ENCODE measurements at regions not wholly inside any gene's neighbourhood (a gene's known extent, or its start where the extent isn't known, plus 50 kb on each side); places are given as distances from the start of the nearest gene placed in this dataset.
A peak's percentile ranks its signal among the peaks of the same experiment; 100 is the strongest.

DNA sequence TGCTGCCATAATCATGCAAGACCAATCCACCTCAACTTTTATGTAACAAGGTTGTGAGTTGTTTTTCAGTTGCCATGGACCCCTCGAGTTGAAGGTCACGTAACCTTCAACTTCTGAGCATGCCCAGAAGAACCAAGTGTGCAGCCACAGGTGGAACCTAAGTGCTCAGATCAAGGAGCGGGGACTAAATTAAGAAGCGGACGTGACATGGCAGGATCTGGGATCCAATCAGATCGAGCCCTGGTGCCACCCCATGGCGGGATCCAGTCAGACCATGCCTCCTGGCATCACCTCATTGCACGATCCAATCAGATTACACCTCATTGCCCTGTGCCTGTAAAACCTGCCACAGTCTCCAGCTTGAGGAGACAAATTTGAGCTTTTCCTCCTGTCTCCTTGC is 204.5 kb upstream of the CDH5 start:
- TF ChIP-seq, protein P1, sequence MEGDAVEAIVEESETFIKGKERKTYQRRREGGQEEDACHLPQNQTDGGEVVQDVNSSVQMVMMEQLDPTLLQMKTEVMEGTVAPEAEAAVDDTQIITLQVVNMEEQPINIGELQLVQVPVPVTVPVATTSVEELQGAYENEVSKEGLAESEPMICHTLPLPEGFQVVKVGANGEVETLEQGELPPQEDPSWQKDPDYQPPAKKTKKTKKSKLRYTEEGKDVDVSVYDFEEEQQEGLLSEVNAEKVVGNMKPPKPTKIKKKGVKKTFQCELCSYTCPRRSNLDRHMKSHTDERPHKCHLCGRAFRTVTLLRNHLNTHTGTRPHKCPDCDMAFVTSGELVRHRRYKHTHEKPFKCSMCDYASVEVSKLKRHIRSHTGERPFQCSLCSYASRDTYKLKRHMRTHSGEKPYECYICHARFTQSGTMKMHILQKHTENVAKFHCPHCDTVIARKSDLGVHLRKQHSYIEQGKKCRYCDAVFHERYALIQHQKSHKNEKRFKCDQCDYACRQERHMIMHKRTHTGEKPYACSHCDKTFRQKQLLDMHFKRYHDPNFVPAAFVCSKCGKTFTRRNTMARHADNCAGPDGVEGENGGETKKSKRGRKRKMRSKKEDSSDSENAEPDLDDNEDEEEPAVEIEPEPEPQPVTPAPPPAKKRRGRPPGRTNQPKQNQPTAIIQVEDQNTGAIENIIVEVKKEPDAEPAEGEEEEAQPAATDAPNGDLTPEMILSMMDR (IDR thresholded peaks at IDR 0.05), result no peak
- peaks cover 27% of the 10 kb centered on the region for H3K4me1 Mint-ChIP-seq (ENCODE audit: low read depth)
- no peak overlapping the region for H3K27ac Mint-ChIP-seq (ENCODE audit: unreplicated experiment)

DNA sequence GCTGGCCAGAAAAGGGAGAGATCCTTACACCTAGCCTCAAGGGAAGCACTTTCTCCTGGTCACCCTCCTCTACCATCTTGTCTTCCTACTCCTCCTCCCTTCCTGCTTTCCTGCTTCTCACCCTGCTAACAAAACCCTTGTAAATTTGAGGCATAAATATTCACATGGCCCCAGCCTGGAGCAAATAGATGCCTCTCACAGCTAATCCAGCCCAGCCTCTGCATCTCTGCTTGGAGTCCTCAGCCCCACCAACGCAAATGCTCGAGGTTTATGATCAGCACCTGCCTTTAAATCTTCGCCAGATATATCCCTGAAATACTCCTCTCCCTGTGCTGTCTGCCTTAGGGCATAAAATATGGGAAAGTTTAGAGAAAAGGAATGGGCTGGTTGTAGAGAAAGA is 205.2 kb upstream of the CDH5 start:
- TF ChIP-seq, protein P1 (IDR thresholded peaks at IDR 0.05), result no peak
- H3K4me1 Mint-ChIP-seq (ENCODE audit: low read depth), result peaks cover 27% of the 10 kb centered on the region
- H3K9me3 Mint-ChIP-seq (ENCODE audit: low read depth), result no peaks in the 10 kb centered on the region
- H3K4me3 Mint-ChIP-seq (ENCODE audit: unreplicated experiment), result no peak overlapping the region
- no peaks in the 10 kb centered on the region for H3K27me3 Mint-ChIP-seq (ENCODE audit: low read depth)
- H3K36me3 Mint-ChIP-seq (ENCODE audit: low read depth), result peaks cover 2% of the 10 kb centered on the region
- no peak for DNase-seq (ENCODE audit: low spot score)
- H3K27ac Mint-ChIP-seq (ENCODE audit: unreplicated experiment), result no peak overlapping the region

More for the DNA sequence above, 204.5 kb upstream of the CDH5 start:
- H3K4me3 Mint-ChIP-seq (ENCODE audit: unreplicated experiment), result no peak overlapping the region
- no peak for DNase-seq (ENCODE audit: low spot score)
- H3K27me3 Mint-ChIP-seq (ENCODE audit: low read depth), result no peaks in the 10 kb centered on the region
- H3K9me3 Mint-ChIP-seq (ENCODE audit: low read depth), result no peaks in the 10 kb centered on the region
- peaks cover 2% of the 10 kb centered on the region for H3K36me3 Mint-ChIP-seq (ENCODE audit: low read depth)

DNA sequence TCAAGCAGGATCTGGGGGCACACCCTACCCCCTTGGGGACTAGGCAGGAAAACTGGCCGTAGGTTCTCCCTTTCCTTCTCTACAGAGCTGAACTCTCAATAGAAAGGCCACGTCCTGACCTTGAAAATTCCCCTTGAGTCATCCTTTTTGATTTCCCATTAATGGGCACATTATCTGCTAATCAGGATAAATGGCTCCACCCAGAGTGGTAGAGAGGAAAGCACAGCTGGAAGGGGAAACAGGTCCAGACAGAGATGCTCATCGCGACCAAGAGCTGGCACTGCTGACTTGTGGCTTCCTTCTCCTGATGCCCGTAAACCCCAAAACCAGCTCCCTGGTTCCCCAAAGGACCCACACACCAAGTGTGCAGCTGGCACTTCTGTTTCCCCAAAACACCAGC is 206.5 kb upstream of the CDH5 start:
- TF ChIP-seq, protein P1 (IDR thresholded peaks at IDR 0.05), result peak; percentile 56
- no peak overlapping the region for H3K4me3 Mint-ChIP-seq (ENCODE audit: unreplicated experiment)
- no peaks in the 10 kb centered on the region for H3K27me3 Mint-ChIP-seq (ENCODE audit: low read depth)
- H3K27ac Mint-ChIP-seq (ENCODE audit: unreplicated experiment), result no peak overlapping the region
- H3K36me3 Mint-ChIP-seq (ENCODE audit: low read depth), result no peaks in the 10 kb centered on the region
- no peaks in the 10 kb centered on the region for H3K9me3 Mint-ChIP-seq (ENCODE audit: low read depth)
- no peak for DNase-seq (ENCODE audit: low spot score)
- H3K4me1 Mint-ChIP-seq (ENCODE audit: low read depth), result peaks cover 31% of the 10 kb centered on the region

DNA sequence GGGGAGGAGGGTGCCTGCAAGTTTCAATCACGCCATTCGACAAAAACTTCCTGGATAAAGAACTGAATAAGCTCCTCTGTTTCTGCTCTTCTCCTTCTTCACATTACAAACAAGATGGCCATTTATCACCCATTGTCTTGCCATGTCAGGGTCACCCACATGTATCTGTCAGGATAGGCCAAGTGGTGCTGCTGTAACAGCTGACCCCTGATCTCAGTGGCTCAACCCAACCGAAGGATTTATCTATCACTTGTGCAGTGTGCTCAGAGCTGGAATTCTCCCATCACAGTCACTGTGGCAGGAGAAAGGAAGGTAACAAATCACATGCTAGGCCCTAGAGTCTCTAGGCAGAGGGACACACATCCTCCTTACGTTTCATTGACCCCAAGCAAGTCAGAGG is 210.0 kb upstream of the CDH5 start:
- H3K4me1 Mint-ChIP-seq (ENCODE audit: low read depth), result peaks cover 48% of the 10 kb centered on the region
- no peaks in the 10 kb centered on the region for H3K36me3 Mint-ChIP-seq (ENCODE audit: low read depth)
- no peaks in the 10 kb centered on the region for H3K9me3 Mint-ChIP-seq (ENCODE audit: low read depth)
- H3K27ac Mint-ChIP-seq (ENCODE audit: unreplicated experiment), result no peak overlapping the region
- DNase-seq (ENCODE audit: low spot score), result no peak
- no peak overlapping the region for H3K4me3 Mint-ChIP-seq (ENCODE audit: unreplicated experiment)
- TF ChIP-seq, protein P1 (IDR thresholded peaks at IDR 0.05), result no peak
- H3K27me3 Mint-ChIP-seq (ENCODE audit: low read depth), result no peaks in the 10 kb centered on the region

DNA sequence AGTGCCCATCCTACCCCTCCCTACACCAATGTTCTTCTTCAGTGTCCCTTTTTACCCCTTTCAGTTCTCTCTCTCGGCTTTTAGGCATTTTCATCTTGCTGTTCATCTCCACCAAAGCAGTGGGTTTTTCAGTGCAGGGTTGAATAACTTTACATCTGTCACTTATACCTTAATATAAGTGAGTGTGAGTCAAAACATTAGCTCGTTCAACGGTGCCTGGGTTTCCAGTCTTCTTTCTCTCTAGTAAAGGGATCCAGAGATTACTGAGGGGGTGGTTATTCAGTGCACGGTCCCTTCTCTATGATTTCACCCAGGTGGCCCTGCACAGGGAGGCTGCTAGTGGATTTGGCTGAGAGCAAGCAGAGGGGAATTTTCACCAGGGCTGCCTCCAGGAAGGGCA is 210.6 kb upstream of the CDH5 start:
- H3K27ac Mint-ChIP-seq (ENCODE audit: unreplicated experiment), result no peak overlapping the region
- peaks cover 50% of the 10 kb centered on the region for H3K4me1 Mint-ChIP-seq (ENCODE audit: low read depth)
- H3K27me3 Mint-ChIP-seq (ENCODE audit: low read depth), result no peaks in the 10 kb centered on the region
- TF ChIP-seq, protein P1 (IDR thresholded peaks at IDR 0.05), result no peak
- H3K9me3 Mint-ChIP-seq (ENCODE audit: low read depth), result no peaks in the 10 kb centered on the region
- DNase-seq (ENCODE audit: low spot score), result no peak
- H3K36me3 Mint-ChIP-seq (ENCODE audit: low read depth), result no peaks in the 10 kb centered on the region
- H3K4me3 Mint-ChIP-seq (ENCODE audit: unreplicated experiment), result no peak overlapping the region
